Kidney capillary endothelial cell (primary cell): ENCODE measurements at regions not wholly inside any gene's neighbourhood (a gene's known extent, or its start where the extent isn't known, plus 50 kb on each side); places are given as distances from the start of the nearest gene placed in this dataset.
"Not testable (repeated sequence)": the region's sequence is repeated elsewhere in the genome, so short reads cannot be mapped to it uniquely, and the experiment has no call there.

Source experiments
- DNase-seq: peaks from one replicate; pipeline ENCODE4 v3.0.0-alpha.2; 2018; ENCODE audit warnings: low spot score

- DNase-seq: no peak
Observed at GRCh38 chr2:103383541-103383940, 621.7 kb downstream of the TMEM182 start.

- DNase-seq: no peak
Observed at GRCh38 chr2:103386872-103387271, 625.0 kb downstream of the TMEM182 start.

- DNase-seq: no peak
Observed at GRCh38 chr2:103387888-103388287, 626.1 kb downstream of the TMEM182 start.

- no peak for DNase-seq
Observed at GRCh38 chr2:103396152-103396551, 634.3 kb downstream of the TMEM182 start.

GRCh38 chr2:103401621-103402020, 639.8 kb downstream of the TMEM182 start:
- DNase-seq: peak; percentile 69

GRCh38 chr2:103402336-103402735, 640.5 kb downstream of the TMEM182 start:
- DNase-seq: no peak

- DNase-seq: no peak
Observed at GRCh38 chr2:103402944-103403343, 641.1 kb downstream of the TMEM182 start.

GRCh38 chr2:103403388-103403787, 641.6 kb downstream of the TMEM182 start:
- not testable (repeated sequence) for DNase-seq

- no peak for DNase-seq
Observed at GRCh38 chr2:103410221-103410620, 648.4 kb downstream of the TMEM182 start.

- no peak for DNase-seq
Observed at GRCh38 chr2:103419506-103419905, 657.7 kb downstream of the TMEM182 start.

GRCh38 chr2:103423100-103423499, 661.3 kb downstream of the TMEM182 start:
- DNase-seq: no peak

GRCh38 chr2:103427567-103427966, 665.7 kb downstream of the TMEM182 start:
- DNase-seq: no peak

- DNase-seq: no peak
Observed at GRCh38 chr2:103430191-103430590, 668.4 kb downstream of the TMEM182 start.

- DNase-seq: no peak
Observed at GRCh38 chr2:103435010-103435409, 673.2 kb downstream of the TMEM182 start.

GRCh38 chr2:103437161-103437560, 675.3 kb downstream of the TMEM182 start:
- no peak for DNase-seq

- DNase-seq: no peak
Observed at GRCh38 chr2:103445347-103445746, 683.5 kb downstream of the TMEM182 start.

- DNase-seq: no peak
Observed at GRCh38 chr2:103448495-103448894, 686.7 kb downstream of the TMEM182 start.

GRCh38 chr2:103451283-103451682, 689.5 kb downstream of the TMEM182 start:
- no peak for DNase-seq

GRCh38 chr2:103459283-103459682, 697.5 kb downstream of the TMEM182 start:
- DNase-seq: no peak

GRCh38 chr2:103462101-103462500, 700.3 kb downstream of the TMEM182 start:
- DNase-seq: no peak

GRCh38 chr2:103462712-103463111, 700.9 kb downstream of the TMEM182 start:
- DNase-seq: no peak

GRCh38 chr2:103464831-103465230, 703.0 kb downstream of the TMEM182 start:
- no peak for DNase-seq

- no peak for DNase-seq
Observed at GRCh38 chr2:103469800-103470199, 708.0 kb downstream of the TMEM182 start.

- DNase-seq: no peak
Observed at GRCh38 chr2:103484906-103485305, 723.1 kb downstream of the TMEM182 start.

GRCh38 chr2:103496850-103497249, 735.0 kb downstream of the TMEM182 start:
- no peak for DNase-seq
